Inflammatory macrophage treated with lipopolysaccharide for 4 hours (primary cell): ENCODE measurements at regions not wholly inside any gene's neighbourhood (a gene's known extent, or its start where the extent isn't known, plus 50 kb on each side); places are given as distances from the start of the nearest gene placed in this dataset.
"Not testable (repeated sequence)": the region's sequence is repeated elsewhere in the genome, so short reads cannot be mapped to it uniquely, and the experiment has no call there.

ENCODE experiments used
- DNase-seq: peaks from one replicate; pipeline ENCODE4 v3.0.0-alpha.2; 2020

DNA sequence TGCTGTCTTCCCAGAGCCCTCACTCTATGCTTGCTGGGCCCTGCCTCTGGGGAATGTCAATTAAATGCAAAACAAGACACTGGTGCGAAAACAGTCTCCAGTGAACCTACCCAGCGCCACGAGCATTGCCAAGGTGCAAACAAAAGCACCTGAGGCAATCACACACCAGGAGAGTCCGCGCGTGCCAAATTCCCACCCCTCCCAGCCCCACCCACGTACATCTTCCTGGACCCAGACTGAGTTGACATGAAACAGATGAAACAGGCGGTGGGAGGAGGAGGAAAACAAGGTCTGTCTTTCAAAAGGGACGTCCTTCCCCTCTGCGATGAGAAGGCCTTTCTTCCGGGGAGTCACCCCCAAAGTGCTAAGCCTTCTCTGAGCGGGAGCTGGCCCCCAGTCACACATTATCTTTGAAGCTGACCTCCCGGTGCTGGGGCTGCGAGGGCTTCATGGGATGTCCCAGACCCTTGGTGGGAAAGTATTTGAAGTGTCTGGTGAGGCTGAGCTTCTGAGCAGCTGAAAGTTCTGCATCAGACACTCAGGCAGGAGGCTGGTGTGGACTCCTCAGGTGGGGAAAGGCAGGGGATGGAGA is 200.4 kb downstream of the AXIN2 start:
- no peak for DNase-seq

DNA sequence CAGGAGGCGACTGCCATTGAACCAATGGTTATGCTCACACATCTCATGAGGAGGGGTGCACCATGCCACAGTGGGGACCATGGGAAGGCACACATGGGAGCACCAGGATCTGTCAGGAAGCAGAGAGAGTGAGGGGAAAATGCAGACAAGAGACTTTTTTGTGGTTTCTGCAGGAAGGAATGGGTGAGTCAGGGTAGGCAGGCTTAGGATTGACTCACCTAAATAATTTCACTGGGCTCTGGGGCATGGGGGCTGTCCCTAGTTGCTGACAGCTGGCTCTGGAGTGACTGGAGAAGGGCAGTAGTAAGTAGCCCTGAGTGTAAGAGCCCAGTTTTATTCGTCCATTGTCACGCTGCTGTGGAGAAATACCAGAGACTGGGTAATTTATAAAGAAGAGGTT is 202.4 kb downstream of the AXIN2 start:
- DNase-seq, result no peak

DNA sequence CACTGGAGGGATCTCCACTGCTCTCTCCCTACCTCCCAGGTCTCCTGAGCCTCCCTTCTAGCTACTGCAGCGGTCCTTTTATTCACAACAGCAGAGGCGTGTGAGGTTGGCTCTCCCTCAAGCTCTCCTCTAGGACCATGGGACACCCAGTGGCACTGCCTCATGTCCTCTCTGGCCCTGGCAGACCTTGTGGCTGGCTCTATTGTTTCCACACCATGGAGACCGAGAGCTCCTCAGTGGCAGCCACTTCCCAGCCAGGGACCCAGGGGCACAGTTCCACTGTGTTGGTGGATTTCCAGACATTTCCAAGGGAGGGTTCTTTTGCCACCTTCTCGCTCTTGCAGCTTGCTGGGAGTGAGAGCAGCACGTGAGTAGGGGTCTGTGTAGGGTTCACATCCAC is 204.9 kb downstream of the AXIN2 start:
- no peak for DNase-seq

DNA sequence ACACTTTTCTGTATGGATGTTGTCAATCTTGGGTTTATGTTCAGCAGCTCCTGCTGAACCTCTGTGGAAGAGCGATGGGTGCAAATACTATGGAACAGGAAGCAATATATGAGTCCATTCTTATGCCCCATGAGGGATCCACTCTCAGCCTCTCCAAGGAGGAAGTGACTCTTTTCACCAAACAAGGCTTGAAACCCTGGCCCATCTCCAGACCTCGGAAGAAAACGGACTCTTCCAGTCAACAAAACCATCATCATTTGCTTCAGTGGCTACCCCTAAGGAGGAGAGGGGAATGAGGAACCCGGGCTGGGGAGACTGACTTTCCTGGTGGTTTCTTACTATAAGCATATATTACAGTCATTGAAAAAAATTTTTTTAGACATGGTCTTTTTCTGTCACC is 206.2 kb downstream of the AXIN2 start:
- no peak for DNase-seq

DNA sequence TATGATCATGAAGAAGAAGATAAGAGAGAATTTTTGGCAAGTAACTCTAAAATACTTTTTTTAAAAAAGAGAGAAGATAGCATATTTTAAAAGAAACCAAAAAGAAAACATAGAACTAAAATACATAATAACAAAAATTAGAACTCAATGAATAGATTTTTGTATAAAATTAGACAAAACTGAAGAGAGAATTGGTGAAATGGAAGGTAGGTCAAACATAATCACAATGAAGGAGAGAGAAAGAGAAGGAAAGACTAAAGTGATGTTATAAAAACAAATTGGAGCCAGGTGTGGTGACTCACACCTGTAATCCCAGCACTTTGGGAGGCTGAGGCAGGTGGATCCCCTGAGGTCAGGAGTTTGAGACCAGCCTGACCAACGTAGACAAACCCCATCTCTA is 211.5 kb downstream of the AXIN2 start:
- DNase-seq, result no peak

DNA sequence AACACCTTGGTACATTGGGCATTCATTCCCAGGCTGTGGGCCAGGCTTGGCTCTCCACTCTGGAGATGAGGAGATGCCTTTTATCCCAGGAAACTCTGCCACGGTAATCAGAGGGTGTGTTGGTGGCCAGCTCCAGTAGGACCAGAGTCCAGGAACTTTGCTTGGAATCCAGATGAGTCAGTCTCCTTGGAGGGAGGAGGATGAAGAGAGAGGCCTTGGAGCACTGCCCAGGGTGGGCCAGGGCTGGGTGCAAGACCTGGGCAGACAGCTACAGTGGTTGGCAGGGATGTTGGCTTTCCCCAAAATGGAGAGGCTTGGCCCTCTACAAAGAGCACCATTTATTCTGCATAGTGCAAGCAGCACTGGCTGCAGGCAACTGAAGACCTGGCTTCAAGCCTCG is 209.0 kb downstream of the RGS9 start:
- no peak for DNase-seq

DNA sequence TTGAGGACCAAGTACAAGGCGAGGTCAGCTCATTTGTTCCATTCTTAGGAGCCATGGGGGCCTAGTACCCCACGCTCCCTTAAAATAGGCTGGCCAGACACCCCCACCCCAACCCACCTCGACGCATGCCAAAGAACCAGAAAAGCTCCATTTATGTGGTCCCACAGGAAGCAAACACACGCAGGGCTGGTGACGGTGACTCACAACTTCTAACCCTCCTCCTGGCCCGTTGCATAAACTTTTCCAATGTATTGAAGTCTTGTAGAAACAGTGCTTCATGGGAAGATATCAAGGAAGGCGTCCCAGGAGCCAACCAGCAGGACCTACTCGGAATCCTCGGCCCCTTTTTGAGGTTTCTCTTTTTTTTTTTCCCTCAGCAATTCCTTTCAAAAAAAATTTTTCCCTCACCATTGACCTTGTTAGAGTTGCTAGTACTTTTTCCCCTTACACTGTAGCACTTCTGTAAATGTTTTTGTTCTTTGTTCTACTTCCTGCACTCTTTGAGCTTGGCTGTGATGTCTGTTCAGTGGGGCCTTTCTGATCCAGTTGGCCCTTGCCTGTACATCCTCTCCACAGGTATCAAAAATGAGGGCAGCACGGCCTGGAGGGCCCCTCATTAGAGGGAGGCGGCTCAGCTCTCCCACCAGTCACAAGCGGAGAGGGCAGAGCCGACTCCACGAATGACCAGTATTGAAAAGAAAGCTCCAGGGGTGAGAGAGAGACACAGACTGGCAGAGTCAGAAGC is 208.3 kb downstream of the RGS9 start:
- DNase-seq, result no peak

DNA sequence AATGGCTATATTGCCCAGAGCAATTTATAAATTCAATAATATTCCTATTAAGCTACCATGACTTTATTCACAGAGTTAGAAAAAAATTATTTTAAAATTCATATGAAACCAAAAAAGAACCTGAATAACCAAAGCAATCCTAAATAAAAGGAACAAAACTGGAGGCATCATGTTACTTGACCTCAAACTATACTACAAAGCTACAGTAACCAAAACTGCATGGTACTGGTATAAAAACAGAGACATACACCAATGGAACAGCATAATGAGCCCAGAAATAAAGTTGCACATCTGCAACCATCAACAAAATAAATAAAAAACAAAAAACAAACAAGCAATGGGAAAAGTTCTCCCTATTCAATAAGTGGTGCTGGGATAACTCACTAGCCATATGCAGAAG is 203.2 kb downstream of the RGS9 start:
- no peak for DNase-seq

DNA sequence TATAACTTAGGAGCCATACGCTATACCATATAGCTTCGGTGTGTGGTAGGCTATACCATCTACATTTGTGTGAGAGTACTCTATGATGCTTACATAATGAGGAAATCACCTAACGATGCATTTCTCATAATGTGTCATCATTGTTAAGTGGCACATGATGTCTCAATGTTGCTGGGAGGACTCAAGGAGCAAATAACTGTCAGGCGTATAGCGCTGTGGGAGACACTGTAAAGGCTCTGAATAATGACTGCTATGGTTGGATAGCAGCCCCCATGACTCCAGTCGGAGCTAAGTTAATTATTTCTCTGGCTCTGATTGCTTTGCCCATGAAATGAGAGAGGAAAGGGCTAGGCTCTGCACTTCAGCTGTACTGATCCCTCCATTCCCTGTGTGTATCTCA is 197.2 kb downstream of the RGS9 start:
- no peak for DNase-seq

DNA sequence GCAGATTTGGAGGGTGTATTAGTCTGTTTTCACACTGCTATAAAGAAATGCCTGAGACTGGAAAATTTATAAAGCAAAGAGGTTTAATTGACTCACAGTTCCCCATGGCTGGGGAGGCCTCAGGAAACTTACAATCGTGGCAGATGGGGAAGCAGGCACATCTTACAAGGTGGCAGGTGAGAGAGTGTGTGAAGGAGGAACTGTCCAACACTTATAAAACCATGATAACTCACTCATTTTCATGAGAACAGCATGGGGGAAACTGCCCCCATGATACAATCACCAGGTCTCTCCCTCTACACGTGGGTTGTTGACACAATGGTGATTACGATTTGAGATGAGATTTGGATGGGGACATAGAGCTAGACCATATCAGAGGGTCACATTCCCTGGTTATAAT is 195.6 kb downstream of the RGS9 start:
- DNase-seq, result no peak

DNA sequence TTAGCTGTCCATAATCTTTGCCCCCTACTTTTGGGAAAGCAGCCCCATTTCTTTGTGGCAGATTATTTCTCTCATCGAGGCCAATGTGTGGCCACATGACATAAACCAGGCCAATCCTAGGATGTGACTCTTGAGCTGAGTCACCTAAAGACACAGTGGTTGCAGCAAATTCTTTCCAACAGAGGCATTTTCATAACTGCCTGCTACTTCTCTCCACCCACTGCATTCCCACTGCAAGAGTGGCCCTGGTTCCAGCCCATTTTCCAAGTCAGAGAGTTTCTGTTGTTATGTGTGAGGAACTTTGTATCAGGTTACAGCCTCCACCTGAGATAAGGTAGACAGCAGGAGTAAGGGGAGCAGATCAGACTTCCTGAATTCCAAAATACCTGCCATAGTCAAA is 195.2 kb downstream of the RGS9 start:
- no peak for DNase-seq

DNA sequence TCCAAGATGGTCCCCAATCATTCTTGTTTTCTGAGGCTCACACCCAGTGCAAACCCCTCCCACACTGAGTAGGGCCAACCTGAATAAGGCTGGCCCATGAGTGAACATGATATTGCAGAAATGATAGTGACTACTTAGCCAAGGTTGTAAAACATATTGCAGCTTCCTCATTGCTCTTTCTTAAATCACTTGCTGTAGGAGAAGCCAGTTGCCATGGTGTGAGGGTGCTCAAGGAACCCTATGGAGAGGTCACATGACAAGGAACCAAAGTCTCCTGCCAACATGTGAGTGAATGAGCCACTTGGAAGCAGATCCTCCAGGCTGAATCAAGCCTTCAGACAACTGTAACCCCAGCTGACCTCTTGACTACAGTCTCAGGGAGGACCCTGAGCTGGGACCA is 191.4 kb downstream of the RGS9 start:
- DNase-seq, result no peak

DNA sequence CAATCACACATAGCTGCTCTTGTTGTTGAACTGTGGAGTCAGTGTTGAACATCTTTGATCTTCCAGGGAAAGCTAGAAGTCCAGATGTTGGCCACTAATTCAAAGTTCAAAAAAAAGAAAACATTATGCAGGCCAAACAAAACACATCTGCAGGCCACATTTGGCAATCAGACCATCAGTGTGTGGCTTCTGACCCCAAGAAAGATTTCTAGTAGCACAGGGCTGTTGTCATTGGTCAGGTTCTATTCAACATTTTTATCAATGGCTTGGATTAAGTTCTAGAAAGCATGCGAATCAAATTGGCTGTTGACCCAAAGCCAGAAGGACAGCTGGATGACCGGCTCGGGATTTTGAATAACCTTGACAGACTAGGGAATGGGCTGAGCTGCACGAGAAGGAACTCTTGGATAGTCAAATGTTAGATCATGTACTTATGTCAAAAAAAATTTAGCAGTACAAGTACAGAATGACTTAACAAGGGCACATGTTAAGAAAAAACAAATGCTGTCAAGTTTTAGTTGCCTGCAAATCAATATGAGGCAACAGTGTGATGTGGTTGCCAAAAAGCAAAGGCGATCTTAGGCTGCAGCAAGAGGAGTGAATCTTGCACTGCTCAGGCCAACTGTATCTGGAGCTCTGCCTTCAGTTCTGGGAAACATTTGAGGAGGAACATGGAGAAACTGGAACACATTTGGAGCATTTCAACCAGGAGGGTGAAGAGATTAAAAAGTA is 187.6 kb downstream of the RGS9 start:
- no peak for DNase-seq

DNA sequence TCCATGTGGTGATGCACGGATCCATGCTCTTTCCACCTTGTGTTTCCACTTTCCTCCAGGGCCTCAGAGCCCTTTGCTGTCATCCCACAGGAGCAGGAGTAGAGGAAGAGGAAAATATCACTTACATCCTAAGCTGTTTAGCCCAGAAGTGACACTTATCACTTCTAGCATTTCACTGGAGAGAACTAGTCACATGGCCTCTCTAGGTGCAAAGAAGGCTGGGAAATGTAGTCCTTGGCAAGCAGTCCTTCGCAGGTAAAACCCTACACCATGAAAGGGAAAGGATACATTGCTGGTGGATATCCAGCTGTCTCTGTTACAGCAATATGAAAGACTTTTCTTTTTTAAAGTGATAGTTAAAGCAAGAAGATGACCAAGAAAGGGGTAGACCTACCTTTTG is 185.9 kb downstream of the RGS9 start:
- DNase-seq, result no peak

DNA sequence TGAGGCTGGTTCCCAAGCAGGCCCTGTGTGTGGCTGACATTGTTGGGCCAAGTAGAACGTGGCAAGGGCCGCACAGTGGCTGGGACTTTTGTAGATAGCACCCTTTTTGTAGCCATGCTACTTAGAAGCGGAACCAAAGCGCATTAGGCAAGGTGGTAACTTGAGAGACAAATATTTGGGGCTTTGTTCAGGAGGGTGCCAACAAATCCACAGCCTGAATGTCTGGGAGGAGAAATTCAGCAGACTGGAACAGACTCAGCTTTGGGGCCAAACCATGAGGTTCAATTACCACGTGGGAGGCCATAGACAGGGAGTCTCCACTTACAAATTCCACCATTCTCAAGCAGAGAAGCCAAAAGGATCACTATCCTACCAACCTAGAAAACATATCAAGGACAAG is 183.7 kb downstream of the RGS9 start:
- no peak for DNase-seq

DNA sequence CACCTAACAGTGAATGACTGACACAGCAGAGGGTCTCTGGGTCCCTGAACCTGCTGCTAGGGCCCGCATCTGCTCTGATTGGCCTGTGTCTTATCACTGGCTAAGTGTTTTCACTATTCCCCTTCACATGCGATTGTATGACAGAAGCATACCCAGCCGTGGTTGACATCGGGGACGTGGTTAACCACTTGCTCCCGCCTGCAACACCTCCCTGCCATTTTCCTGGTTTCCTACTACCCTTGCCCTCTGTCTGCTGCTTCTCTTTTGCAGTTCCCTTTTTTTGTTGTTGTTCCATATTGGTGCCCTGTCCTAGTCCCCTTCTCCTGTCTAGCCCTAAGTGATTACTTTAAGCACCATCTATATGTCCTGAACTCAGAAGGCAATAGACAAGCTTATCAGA is 177.0 kb downstream of the RGS9 start:
- DNase-seq, result no peak

DNA sequence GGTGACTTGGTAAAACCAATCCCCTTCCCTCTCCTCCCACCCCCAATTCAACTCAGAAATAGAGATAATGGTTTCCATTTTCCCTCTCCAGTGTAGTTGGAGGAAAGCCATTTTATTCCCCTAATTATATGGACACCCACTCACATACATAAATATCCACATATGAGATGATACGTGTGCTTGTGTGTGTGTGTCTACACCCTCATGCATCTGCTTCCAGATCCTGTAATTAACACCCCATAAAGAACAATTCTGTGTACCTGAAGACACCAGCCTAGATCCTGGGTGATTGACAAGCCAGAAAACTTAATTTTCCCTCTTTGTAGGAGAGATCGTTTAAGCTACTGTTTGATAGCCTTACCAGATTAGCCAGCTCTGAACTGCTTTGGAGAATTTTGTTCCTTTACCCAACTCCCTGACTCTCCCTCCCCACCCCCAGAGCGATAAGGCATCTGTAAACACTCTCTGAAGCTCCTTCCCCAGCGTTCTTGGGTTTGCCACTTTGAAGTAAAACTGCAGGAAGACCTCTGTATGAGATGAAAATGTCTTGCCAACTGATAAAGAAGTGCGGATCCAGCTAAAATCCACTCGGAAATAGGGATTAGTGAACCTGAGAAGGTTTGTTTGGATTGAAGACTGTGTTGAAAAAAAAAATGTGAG is 175.7 kb downstream of the RGS9 start:
- no peak for DNase-seq

DNA sequence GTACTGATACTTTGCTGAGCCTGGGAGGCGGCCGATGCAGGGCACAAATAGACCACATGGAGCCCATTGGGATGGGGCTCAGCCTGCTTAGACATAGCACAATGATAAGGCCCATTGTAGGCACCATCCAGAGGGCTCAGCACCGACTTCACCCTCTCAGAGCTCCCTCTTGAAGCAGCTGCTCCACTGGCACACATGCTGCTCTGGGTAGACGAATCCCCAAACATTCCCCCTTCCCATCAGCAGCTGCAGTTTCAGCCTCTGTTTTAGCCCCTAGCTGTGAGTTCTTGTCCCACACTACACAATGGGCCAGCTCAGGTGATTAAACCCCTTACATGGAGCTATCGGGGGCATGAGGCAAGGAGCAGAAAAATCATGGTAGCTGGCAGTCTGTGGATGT is 174.1 kb downstream of the RGS9 start:
- no peak for DNase-seq

DNA sequence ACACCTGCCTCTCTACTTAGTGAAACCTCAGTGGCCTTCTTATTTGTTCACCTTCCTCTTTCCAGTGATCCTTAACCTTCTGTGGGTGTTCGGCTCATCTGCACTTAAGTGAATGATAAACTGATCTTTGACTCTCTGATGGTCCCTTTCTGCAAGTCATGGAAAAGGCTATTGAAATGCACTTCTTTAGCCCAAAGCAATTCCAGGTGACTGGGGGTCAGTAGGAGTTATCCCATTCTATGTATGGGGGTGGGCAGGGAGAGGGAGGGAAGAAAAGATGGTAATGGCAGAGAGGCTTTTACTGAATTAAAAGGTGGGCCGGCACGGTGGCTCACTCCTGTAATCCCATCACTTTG is 170.8 kb downstream of the RGS9 start:
- DNase-seq, result no peak

DNA sequence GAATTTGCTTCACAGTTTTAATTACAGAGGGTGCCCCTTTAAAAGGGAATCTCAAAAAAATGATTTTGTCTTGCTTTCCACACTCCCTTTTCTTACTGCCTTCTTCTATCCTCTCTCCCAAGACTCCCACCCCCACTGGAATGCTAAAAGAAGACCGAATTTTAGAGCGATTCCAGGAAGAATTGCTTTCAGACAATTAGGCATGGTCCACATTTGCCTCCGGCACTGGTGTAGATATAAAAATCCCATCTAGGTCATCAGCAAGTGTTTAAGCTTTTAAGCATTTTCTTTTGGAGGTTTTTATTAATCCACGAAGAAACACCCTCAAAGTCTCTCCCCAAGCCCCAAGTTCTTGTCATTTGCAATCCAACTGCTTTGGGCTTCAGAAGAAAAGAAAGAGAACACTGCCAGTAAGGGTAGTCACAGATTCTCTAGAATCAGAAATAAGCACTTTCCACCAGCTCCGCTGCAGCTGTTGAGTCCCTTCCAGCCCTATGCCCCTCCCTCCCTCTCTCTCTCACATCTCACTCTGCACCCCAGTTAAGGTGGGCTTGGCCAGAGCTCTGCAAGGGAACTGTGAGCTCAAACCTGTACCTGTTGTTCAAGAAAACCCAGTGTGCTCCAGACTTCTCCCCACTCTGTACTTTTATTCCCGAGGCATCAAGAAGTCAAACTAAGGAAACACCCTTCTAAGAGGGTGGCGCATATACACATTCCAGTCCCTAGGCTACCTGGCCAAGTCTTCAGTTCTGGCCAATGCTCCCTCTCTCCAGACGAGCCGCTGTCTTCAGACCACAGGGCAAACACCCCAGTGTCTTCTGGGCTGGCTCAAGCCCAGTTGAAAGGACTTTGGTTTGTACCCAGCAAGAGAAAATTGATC is 170.2 kb downstream of the RGS9 start:
- no peak for DNase-seq

DNA sequence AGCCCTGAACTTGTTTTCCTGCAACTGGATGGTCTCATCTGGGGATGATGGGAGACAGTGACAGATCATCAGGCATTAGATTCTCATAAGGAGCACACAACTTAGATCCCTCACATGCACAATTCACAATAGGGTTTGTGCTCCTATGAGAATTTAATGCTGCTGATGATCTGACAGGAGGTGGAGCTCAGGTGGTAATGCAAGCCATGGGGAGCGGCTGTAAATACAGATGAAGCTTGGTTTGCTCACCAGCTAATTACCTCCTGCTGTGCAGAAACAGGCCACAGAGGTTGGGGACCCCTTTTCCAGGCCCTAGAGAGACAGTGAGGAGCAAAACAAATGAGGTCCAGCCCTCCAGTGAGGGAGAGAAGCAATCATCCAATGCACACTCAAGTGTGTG is 168.6 kb downstream of the RGS9 start:
- no peak for DNase-seq

DNA sequence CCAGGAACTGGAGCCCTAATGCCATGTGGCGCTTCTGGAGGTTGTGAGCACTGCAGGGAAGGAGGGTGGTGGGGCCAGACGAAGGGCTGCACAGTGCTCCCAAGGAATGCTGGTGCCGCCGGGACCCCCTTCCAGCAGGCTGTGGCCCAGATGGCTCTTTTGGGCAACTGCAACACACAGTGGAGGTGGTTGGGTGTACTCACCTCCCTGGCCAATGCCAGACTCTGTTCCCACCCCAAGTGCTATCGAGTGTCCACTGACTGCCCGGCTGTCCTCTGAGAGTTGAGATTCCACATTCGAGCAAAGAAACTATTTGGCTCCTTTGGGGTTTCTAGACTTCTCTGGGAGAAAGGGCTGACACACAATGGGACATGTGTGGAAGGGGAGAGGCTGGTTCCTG is 167.9 kb downstream of the RGS9 start:
- DNase-seq, result no peak

DNA sequence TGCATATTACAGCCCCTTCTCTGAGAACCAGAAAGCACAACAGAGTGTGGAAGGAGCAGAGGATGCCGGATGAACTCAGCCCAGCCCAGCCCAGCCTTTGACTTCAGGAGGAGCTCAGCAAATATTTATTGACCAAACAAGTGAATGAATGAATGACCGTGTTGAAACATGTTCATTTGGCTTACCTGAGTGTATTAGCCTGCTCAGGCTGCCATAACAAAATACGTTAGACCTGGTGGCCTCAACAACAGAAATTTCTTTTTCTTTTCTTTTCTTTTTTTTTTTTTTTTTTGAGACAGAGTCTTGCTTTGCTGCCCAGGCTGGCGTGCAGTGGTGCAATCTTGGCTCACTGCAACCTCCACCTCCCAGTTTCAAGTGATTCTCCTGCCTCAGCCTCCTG is 164.7 kb downstream of the RGS9 start:
- DNase-seq, result not testable (repeated sequence)
